C4-2B (cell line): ENCODE measurements at regions not wholly inside any gene's neighbourhood (a gene's known extent, or its start where the extent isn't known, plus 50 kb on each side); places are given as distances from the start of the nearest gene placed in this dataset.

ENCODE experiments used
- H3K27ac ChIP-seq: fragments of 450-650 bp; 2 replicates; pipeline ENCODE4 v1.5.1; 2017
- ZFX ChIP-seq: fragments of 450-650 bp; IDR thresholded peaks from 2 replicates; pipeline ENCODE4 v1.6.1; 2017
- TF ChIP-seq, protein P1 (sequence below): fragments of 450-650 bp; conservative IDR thresholded peaks from 2 replicates; pipeline ENCODE4 v1.5.1; 2017; ENCODE audit warnings: mild to moderate bottlenecking

DNA sequence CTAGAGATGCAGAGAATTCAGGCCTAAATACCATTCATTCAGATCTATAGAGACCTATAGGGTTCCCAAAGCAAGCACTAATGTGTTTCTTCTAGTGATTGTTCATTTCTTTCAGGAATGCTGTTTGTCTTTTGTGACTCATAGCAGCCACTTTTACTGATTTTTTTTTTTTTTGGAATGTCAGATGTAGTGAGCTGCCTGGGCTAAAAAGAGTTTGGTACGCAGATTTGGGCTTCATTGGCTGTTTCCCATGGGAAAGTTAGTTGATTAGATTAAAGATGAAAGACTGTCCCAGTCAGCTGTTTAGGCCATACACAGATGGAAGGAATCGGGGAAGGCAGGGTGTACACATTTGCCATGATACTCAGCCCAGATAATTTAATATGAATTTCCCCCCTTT is 87.6 kb downstream of the CDC42EP3 start:
- TF ChIP-seq ZFX: no peak
- TF ChIP-seq, protein P1, sequence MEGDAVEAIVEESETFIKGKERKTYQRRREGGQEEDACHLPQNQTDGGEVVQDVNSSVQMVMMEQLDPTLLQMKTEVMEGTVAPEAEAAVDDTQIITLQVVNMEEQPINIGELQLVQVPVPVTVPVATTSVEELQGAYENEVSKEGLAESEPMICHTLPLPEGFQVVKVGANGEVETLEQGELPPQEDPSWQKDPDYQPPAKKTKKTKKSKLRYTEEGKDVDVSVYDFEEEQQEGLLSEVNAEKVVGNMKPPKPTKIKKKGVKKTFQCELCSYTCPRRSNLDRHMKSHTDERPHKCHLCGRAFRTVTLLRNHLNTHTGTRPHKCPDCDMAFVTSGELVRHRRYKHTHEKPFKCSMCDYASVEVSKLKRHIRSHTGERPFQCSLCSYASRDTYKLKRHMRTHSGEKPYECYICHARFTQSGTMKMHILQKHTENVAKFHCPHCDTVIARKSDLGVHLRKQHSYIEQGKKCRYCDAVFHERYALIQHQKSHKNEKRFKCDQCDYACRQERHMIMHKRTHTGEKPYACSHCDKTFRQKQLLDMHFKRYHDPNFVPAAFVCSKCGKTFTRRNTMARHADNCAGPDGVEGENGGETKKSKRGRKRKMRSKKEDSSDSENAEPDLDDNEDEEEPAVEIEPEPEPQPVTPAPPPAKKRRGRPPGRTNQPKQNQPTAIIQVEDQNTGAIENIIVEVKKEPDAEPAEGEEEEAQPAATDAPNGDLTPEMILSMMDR: no peak
- no peak overlapping the region for H3K27ac ChIP-seq

DNA sequence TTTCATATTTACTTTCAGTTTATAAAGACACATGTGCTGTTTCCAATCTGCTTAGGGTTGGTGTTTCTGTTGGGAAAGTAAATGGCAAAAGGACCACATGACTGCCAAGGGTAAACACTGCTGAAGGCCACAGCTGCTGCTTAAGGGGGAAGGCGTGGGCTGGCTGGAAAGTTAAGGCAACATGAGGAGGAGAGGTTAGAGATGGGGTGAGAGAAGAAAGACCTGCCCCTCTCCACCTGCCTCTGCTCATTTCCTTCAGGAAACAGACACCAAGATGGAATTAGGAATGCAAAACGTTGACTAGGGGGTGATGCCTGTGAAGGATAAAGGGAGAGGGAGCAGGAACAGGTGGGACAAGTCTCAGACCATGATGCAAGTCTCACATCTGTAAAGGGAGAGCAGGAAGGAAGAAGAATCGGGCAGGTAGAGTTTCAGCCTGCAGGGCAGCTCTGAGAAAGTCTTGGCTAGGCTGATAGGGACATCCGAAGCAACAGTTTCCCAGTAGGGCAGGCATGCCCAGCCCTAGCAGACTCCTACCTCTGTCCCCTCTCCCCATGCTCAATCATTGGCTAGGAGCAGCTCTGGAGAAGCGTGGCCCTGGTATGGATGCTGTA is 86.0 kb downstream of the CDC42EP3 start:
- TF ChIP-seq, protein P1: no peak
- no peak for TF ChIP-seq ZFX
- no peak overlapping the region for H3K27ac ChIP-seq

DNA sequence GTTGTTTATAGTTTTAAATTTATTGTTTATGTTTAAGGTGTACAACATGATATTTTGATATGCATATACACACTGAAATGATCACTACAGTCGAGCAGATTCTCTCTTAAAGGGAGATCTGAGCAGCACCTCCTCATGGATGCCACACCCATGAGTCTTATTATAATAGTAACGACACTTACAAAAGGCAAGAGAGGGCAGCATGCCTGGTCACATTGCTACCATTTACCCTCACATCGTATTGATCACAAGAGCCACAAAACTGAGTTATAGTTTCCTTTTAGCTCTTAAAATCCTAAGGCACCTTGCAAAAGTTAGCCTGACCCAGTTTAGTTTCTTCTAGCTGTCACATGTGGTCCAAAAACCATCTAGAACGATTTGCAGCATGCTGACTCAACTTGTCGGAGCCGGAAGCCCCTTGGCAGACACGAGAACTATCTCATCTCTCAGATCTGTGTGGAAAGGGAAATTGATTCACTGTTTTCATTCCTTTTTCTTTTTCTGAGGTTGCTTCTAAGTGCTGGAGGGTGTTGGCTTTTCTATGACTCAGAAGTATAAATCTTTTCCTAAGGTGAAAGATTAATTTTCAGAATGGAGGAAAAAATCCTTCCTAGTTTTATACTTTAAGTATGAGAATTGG is 85.3 kb downstream of the CDC42EP3 start:
- no peak for TF ChIP-seq ZFX
- TF ChIP-seq, protein P1: no peak
- H3K27ac ChIP-seq: no peak overlapping the region

DNA sequence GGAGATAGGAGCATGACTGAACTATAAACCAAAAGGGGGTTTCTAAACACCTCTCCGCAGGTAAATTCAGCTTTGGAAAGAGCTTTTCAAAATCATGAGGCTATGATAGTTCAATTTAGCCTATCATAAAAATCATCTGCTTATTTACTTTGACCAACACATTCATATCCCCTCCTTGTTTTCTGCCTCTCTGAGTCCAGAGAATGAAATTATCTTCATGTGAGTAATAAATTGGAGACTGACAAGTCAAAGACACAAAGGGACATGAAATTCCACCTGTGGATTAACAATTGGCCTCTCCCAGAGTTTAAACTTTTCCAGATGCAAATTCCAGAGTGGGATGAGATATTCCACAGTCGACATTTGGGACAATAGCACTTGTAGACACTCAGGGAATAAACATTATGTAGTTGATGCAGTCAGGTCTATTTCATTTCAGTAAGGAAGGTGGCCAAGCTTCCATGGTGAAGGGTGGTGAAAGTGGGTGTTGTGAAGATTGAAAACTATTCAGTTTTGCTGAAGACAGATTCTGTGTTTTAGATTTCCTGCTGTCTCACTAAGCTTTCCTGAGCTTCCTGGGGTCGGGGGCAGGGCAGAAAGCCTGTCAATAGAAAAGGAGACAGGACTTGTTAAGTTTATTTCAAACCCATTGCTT is 84.7 kb downstream of the CDC42EP3 start:
- TF ChIP-seq, protein P1: no peak
- TF ChIP-seq ZFX: no peak
- H3K27ac ChIP-seq: no peak overlapping the region

DNA sequence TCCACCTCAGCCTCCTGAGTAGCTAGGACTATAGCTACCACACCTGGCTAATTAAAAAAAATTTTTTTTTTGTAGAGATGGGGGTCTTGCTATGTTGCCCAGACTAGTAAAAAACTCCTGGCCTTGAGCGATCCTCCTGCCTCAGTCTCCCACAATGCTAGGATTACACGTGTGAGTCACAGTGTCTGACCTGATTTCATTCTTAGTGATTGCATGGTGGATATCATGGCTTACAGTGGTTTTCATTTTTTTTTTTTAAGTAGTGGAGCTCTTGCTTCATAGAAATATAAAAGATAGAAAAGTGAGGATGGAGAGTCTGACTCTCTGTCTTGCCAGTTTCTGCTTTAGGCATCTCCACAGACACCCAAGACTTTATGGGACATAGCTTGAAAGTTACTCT is 83.6 kb downstream of the CDC42EP3 start:
- H3K27ac ChIP-seq: no peak overlapping the region
- TF ChIP-seq, protein P1: no peak
- no peak for TF ChIP-seq ZFX

DNA sequence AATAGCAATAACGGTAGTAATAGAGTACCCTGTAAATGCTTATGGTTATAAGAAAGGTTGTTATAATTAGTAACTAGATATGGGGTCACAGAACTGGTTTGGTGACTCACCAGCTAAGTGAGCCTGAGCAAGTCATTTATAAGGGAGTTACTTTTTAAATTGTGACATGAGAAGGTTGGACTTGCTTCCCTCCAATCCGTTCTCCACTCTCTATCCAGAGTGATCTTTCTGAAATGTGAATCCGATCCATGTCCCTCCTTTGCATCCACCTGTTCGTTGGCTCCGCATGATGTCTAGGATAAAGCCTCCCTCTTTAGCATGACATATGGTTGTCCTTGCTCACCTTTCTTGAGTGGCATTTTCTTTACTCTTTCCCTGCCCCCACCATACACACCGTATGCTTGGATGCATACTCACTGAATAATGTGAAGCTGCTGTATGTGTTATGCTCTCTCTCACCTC is 83.1 kb downstream of the CDC42EP3 start:
- TF ChIP-seq, protein P1: no peak
- no peak for TF ChIP-seq ZFX
- no peak overlapping the region for H3K27ac ChIP-seq

DNA sequence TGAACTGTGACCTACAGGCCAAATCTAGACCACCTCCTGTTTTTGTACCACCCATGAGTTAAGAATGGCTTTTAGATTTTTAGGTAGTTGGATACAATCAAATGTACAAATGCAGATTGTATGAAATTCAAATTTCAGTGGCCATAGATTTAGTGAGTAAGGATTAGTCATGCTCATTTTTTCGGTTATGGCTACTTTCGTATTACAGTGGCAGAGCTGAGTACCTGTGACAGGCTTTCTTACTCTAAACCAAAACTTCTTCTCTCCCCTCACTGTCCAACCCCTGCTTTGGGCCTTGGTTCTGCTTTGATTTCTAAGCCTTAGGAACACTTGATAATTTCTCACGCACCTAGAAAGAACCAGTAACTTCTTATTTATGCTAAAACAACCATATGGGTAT is 82.1 kb downstream of the CDC42EP3 start:
- no peak overlapping the region for H3K27ac ChIP-seq
- TF ChIP-seq ZFX: no peak
